Gastrocnemius medialis (tissue), 4 donors: ENCODE measurements at regions not wholly inside any gene's neighbourhood (a gene's known extent, or its start where the extent isn't known, plus 50 kb on each side); places are given as distances from the start of the nearest gene placed in this dataset.

Experiments
- ATAC-seq, 2 donors: fragments of 150-250 bp; one replicate each; pipeline ENCODE4 v1.9.1; 2016
- DNase-seq, 2 donors: peaks; one replicate each; pipeline ENCODE4 v3.0.0-alpha.2; 2019
- H3K27ac ChIP-seq, 4 donors: fragments of 200-600 bp; sonication (generic); 1 replicate in 1 of 4; 2 replicates in 3 of 4; pipeline ENCODE4 v1.5.1; 2016 to 2018; ENCODE audit warnings: mild to moderate bottlenecking in 2 of 4, moderate library complexity in 1 of 4
- H3K27me3 ChIP-seq, 3 donors: fragments of 200-600 bp; sonication (generic) in 2 of 3; 1 replicate in 1 of 3; 2 replicates in 2 of 3; pipeline versions ENCODE4 v1.5.1 to v1.6.0; 2016 to 2019; ENCODE audit warnings: mild to moderate bottlenecking in 1 of 3, moderate library complexity in 1 of 3
- H3K36me3 ChIP-seq, 2 donors: fragments of 200-600 bp; sonication (generic) in 1 of 2; one replicate each; pipeline ENCODE4 v1.5.1; 2017 to 2018
- H3K4me1 ChIP-seq, 2 donors: fragments of 200-600 bp; sonication (generic) in 1 of 2; one replicate each; pipeline ENCODE4 v1.5.1; 2016 to 2017; ENCODE audit warnings: mild to moderate bottlenecking in 2 of 2
- H3K4me3 ChIP-seq, 4 donors: fragments of 200-600 bp; sonication (generic) in 3 of 4; 1 replicate in 1 of 4; 2 replicates in 3 of 4; pipeline ENCODE4 v1.5.1; 2016 to 2019; ENCODE audit warnings: mild to moderate bottlenecking in 2 of 4
- H3K9me3 ChIP-seq, 3 donors: fragments of 200-600 bp; sonication (generic) in 2 of 3; 1 replicate in 1 of 3; 2 replicates in 2 of 3; pipeline ENCODE4 v1.5.1; 2016 to 2019
- POLR2A ChIP-seq, 2 donors: fragments of 450-650 bp; IDR thresholded peaks; one replicate each; pipeline ENCODE4 v1.6.1; 2017; ENCODE audit warnings: antibody characterized with exemption in 2 of 2, mild to moderate bottlenecking in 2 of 2, moderate library complexity in 2 of 2
- in situ Hi-C, 4 donors: fragments of 200-750 bp; cut with MboI; loops; one replicate each; pipeline versions ENCODE4 v1.15.0 to v1.8.0; 2017; ENCODE audit warnings: low sequenced_read_pairs in 4 of 4
- intact Hi-C: fragments of 100-400 bp; cut with DNase I; formaldehyde crosslinking; loops from one replicate; pipeline ENCODE4 v1.15.1; 2023; ENCODE audit warnings: low total_unique reads
- TF ChIP-seq, protein P1 (sequence below), 5 experiments: fragments of 450-650 bp in 3 of 5; fragments of 200-600 bp in 2 of 5; sonication (generic) in 2 of 5; IDR thresholded peaks in 4 of 5; conservative IDR thresholded peaks in 1 of 5; 1 replicate in 4 of 5; 2 replicates in 1 of 5; pipeline ENCODE4 v1.5.1; 2016 to 2019; ENCODE audit warnings: antibody characterized with exemption in 5 of 5, mild to moderate bottlenecking in 3 of 5, moderate library complexity in 3 of 5

DNA sequence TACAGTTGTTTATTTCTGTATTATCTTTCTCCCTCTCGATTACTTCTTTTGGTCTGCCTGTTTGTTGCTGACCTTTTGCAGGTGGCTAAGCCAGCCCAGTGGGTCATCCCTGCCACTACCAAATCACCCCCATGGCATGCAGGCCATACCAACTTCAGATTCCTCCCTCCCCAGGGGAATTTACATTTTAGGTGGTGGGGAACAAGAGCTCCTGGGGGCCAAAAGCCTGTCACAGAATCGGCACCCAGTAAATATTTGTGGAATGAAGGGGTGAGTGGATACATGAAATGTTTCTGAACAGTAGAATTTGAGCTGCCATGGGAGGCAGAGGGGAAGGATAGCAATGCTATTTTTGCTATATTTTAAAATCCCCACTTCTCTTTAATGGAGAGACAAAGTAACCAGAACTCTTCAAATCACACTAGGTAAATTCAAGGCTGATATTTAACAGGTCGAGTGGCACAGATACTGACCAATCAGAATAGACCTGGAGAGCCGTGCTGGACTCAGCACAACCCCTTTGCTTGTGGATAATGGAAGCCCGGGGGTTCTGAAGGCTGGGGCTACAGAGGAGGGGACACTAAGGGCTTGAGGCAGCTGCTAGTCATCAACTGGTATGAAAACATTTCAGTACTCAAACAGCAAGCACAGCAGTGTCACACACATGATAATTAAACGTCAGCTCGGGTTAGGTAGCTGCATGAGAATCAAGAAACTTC, 54.3 kb upstream of the SMAD3 start:
- Histone ChIP-seq H3K4me1 (no peaks in the 10 kb centered on the region), H3K27me3 (no peaks in the 10 kb centered on the region), H3K4me3 (no peak overlapping the region), H3K9me3 (no peaks in the 10 kb centered on the region), H3K27ac (no peak overlapping the region), H3K36me3 (no peaks in the 10 kb centered on the region)
- TF ChIP-seq, protein P1, sequence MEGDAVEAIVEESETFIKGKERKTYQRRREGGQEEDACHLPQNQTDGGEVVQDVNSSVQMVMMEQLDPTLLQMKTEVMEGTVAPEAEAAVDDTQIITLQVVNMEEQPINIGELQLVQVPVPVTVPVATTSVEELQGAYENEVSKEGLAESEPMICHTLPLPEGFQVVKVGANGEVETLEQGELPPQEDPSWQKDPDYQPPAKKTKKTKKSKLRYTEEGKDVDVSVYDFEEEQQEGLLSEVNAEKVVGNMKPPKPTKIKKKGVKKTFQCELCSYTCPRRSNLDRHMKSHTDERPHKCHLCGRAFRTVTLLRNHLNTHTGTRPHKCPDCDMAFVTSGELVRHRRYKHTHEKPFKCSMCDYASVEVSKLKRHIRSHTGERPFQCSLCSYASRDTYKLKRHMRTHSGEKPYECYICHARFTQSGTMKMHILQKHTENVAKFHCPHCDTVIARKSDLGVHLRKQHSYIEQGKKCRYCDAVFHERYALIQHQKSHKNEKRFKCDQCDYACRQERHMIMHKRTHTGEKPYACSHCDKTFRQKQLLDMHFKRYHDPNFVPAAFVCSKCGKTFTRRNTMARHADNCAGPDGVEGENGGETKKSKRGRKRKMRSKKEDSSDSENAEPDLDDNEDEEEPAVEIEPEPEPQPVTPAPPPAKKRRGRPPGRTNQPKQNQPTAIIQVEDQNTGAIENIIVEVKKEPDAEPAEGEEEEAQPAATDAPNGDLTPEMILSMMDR (IDR thresholded peaks at IDR 0.05 in 4 of 5, conservative IDR thresholded peaks at IDR 0.05 in 1 of 5) = no peak
- in situ Hi-C loops = no loop called here
- ATAC-seq = no peak
- intact Hi-C loops = no loop called here
- DNase-seq = no peak

DNA sequence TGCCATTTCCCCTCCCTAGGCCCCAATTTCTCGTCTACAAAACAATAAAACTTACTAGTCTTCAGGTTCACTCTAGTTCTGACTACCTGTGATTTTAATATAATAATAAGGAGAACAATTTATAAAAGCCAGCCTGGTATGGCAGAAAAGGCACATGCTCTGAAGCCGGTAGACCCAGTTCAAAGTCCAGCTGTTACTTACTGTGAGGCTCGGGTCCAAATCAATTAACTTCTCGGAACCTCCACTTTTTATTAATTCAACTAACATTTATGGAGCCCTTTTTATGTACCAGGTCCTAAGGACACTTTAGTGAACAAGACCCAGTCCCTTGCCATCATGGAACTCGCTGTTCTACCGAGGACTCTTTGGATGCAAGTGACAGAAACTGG, 53.8 kb upstream of the SMAD3 start:
- TF ChIP-seq, protein P1 (IDR thresholded peaks at IDR 0.05 in 4 of 5, conservative IDR thresholded peaks at IDR 0.05 in 1 of 5) = no peak
- TF ChIP-seq POLR2A (IDR thresholded peaks at IDR 0.05) = no peak
- in situ Hi-C loops = no loop called here
- DNase-seq (no peak), ATAC-seq (no peak)
- Histone ChIP-seq H3K36me3 (no peaks in the 10 kb centered on the region), H3K9me3 (no peaks in the 10 kb centered on the region), H3K4me1 (no peaks in the 10 kb centered on the region), H3K27ac (no peak overlapping the region), H3K27me3 (no peaks in the 10 kb centered on the region), H3K4me3 (no peak overlapping the region)
- intact Hi-C loops = no loop called here

DNA sequence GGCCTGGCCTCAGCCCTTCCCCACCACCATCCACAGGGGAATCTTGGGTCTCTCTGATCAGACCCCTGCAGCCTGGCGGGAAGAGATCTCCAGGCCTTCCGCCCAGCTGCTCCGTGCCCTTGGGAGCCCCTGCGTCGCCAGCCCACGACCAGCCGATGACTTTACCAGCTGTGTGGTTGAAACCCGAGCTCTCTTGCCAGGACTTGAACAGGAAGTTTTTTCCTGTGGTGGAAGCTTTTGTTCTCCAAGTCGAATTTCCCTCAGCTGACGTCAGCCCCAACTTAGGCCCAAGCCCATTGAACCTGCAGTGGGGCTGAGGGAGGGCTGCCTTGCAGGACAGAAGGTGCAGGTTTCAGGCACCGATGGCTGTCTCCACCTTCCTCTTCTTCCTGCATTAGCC, 51.7 kb upstream of the SMAD3 start:
- intact Hi-C loops = no loop called here
- Histone ChIP-seq H3K4me3 (no peak overlapping the region), H3K27ac (peak overlapping the region in 3 of 4 donors; percentile 32 to 57 (median 53)), H3K27me3 (no peaks in the 10 kb centered on the region), H3K9me3 (no peaks in the 10 kb centered on the region), H3K4me1 (no peaks in the 10 kb centered on the region), H3K36me3 (no peaks in the 10 kb centered on the region)
- DNase-seq = no peak
- in situ Hi-C loops = no loop called here
- TF ChIP-seq, protein P1 (IDR thresholded peaks at IDR 0.05 in 4 of 5, conservative IDR thresholded peaks at IDR 0.05 in 1 of 5) = no peak
- TF ChIP-seq POLR2A (IDR thresholded peaks at IDR 0.05) = no peak
- peak; percentile 79 to 81 for ATAC-seq
